HAP-1 (cell line): ENCODE measurements at regions not wholly inside any gene's neighbourhood (a gene's known extent, or its start where the extent isn't known, plus 50 kb on each side); places are given as distances from the start of the nearest gene placed in this dataset.
"Not testable (repeated sequence)": the region's sequence is repeated elsewhere in the genome, so short reads cannot be mapped to it uniquely, and the experiment has no call there.

Source experiments
- DNase-seq, 2 experiments: peaks; one replicate each; pipeline ENCODE4 v3.0.0-alpha.2; 2016 to 2020; ENCODE audit warnings: low spot score in 2 of 2
- H3K27me3 ChIP-seq: fragments of 250-450 bp; sonication (Bioruptor Pico); 2 replicates; pipeline ENCODE4 v1.5.1; 2020; ENCODE audit warnings: low read depth, mild to moderate bottlenecking, moderate library complexity
- H3K36me3 ChIP-seq: fragments of 250-450 bp; sonication (Bioruptor Pico); replicated peaks from 2 replicates; pipeline ENCODE4 v1.5.1; 2020; ENCODE audit warnings: mild to moderate bottlenecking
- H3K4me1 ChIP-seq: fragments of 250-450 bp; sonication (Bioruptor Pico); 2 replicates; pipeline ENCODE4 v1.5.1; 2020; ENCODE audit warnings: mild to moderate bottlenecking
- H3K4me3 ChIP-seq: fragments of 250-450 bp; sonication (Bioruptor Pico); 2 replicates; pipeline ENCODE4 v1.5.1; 2020; ENCODE audit warnings: mild to moderate bottlenecking, moderate library complexity
- H3K9me3 ChIP-seq: fragments of 250-450 bp; sonication (Bioruptor Pico); 2 replicates; pipeline ENCODE4 v1.5.1; 2020; ENCODE audit warnings: mild to moderate bottlenecking, moderate library complexity
- in situ Hi-C: fragments of 300-500 bp; cut with MboI; formaldehyde crosslinking; loops from 3 replicates; pipeline ENCODE4 v1.14.3; 2020; ENCODE audit warnings: low sequenced_read_pairs, inconsistent platforms, mixed read lengths

GRCh38 chr16:65717846-65718245 is 596.0 kb upstream of the CDH11 start:
- H3K36me3 ChIP-seq = no peaks in the 10 kb centered on the region
- no peaks in the 10 kb centered on the region for H3K4me1 ChIP-seq
- no peaks in the 10 kb centered on the region for H3K27me3 ChIP-seq
- H3K9me3 ChIP-seq = no peaks in the 10 kb centered on the region
- DNase-seq = no peak
- H3K4me3 ChIP-seq = no peak overlapping the region
- in situ Hi-C loops = no loop called here

- Histone ChIP-seq H3K4me3 (no peak overlapping the region), H3K9me3 (no peaks in the 10 kb centered on the region), H3K36me3 (no peaks in the 10 kb centered on the region), H3K27me3 (no peaks in the 10 kb centered on the region), H3K4me1 (no peaks in the 10 kb centered on the region)
- in situ Hi-C loops = no loop called here
- DNase-seq = no peak
Observed at GRCh38 chr16:65716737-65717700, 595.2 kb upstream of the CDH11 start.

- H3K27me3 ChIP-seq = no peaks in the 10 kb centered on the region
- H3K4me1 ChIP-seq = no peaks in the 10 kb centered on the region
- no peaks in the 10 kb centered on the region for H3K36me3 ChIP-seq
- no peak for DNase-seq
- no peaks in the 10 kb centered on the region for H3K9me3 ChIP-seq
- H3K4me3 ChIP-seq = no peak overlapping the region
- in situ Hi-C loops = no loop called here
Observed at GRCh38 chr16:65713181-65713808, 591.4 kb upstream of the CDH11 start.

- H3K4me1 ChIP-seq = no peaks in the 10 kb centered on the region
- no peak for DNase-seq
- H3K4me3 ChIP-seq = no peak overlapping the region
- H3K27me3 ChIP-seq = no peaks in the 10 kb centered on the region
- H3K9me3 ChIP-seq = no peaks in the 10 kb centered on the region
- in situ Hi-C loops = no loop called here
- no peaks in the 10 kb centered on the region for H3K36me3 ChIP-seq
Observed at GRCh38 chr16:65710107-65710506, 588.2 kb upstream of the CDH11 start.

- Histone ChIP-seq H3K4me3 (no peak overlapping the region), H3K36me3 (no peaks in the 10 kb centered on the region), H3K9me3 (no peaks in the 10 kb centered on the region), H3K4me1 (no peaks in the 10 kb centered on the region), H3K27me3 (no peaks in the 10 kb centered on the region)
- no peak for DNase-seq
- in situ Hi-C loops = no loop called here
Observed at GRCh38 chr16:65704866-65705265, 583.0 kb upstream of the CDH11 start.

- Histone ChIP-seq H3K27me3 (no peaks in the 10 kb centered on the region), H3K9me3 (no peaks in the 10 kb centered on the region), H3K36me3 (no peaks in the 10 kb centered on the region), H3K4me3 (no peak overlapping the region), H3K4me1 (no peaks in the 10 kb centered on the region)
- DNase-seq = no peak
- in situ Hi-C loops = no loop called here
Observed at GRCh38 chr16:65702707-65703402, 581.0 kb upstream of the CDH11 start.

- in situ Hi-C loops = no loop called here
- Histone ChIP-seq H3K4me3 (no peak overlapping the region), H3K9me3 (no peaks in the 10 kb centered on the region), H3K4me1 (no peaks in the 10 kb centered on the region), H3K36me3 (no peaks in the 10 kb centered on the region), H3K27me3 (no peaks in the 10 kb centered on the region)
- no peak for DNase-seq
Observed at GRCh38 chr16:65700596-65700995, 578.7 kb upstream of the CDH11 start.

GRCh38 chr16:65698791-65699321 is 577.0 kb upstream of the CDH11 start:
- H3K4me1 ChIP-seq = no peaks in the 10 kb centered on the region
- in situ Hi-C loops = no loop called here
- H3K9me3 ChIP-seq = no peaks in the 10 kb centered on the region
- H3K4me3 ChIP-seq = no peak overlapping the region
- no peak for DNase-seq
- H3K27me3 ChIP-seq = no peaks in the 10 kb centered on the region
- H3K36me3 ChIP-seq = no peaks in the 10 kb centered on the region

- H3K36me3 ChIP-seq = no peaks in the 10 kb centered on the region
- H3K4me1 ChIP-seq = no peaks in the 10 kb centered on the region
- no peaks in the 10 kb centered on the region for H3K27me3 ChIP-seq
- in situ Hi-C loops = no loop called here
- no peak for DNase-seq
- no peak overlapping the region for H3K4me3 ChIP-seq
- H3K9me3 ChIP-seq = no peaks in the 10 kb centered on the region
Observed at GRCh38 chr16:65697521-65697920, 575.7 kb upstream of the CDH11 start.

- Histone ChIP-seq H3K27me3 (no peaks in the 10 kb centered on the region), H3K4me3 (no peak overlapping the region), H3K36me3 (no peaks in the 10 kb centered on the region), H3K9me3 (no peaks in the 10 kb centered on the region), H3K4me1 (no peaks in the 10 kb centered on the region)
- no peak for DNase-seq
- in situ Hi-C loops = no loop called here
Observed at GRCh38 chr16:65697065-65697464, 575.2 kb upstream of the CDH11 start.

GRCh38 chr16:65691846-65692245 is 570.0 kb upstream of the CDH11 start:
- DNase-seq, H3K4me3 ChIP-seq, H3K27me3 ChIP-seq, H3K9me3 ChIP-seq, H3K4me1 ChIP-seq, H3K36me3 ChIP-seq, in situ Hi-C loops: not testable (repeated sequence)

- Histone ChIP-seq H3K27me3 (no peaks in the 10 kb centered on the region), H3K36me3 (no peaks in the 10 kb centered on the region), H3K4me3 (no peak overlapping the region), H3K4me1 (no peaks in the 10 kb centered on the region), H3K9me3 (no peaks in the 10 kb centered on the region)
- in situ Hi-C loops = no loop called here
- DNase-seq = no peak
Observed at GRCh38 chr16:65689726-65690125, 567.9 kb upstream of the CDH11 start.

- Histone ChIP-seq H3K4me3 (no peak overlapping the region), H3K27me3 (no peaks in the 10 kb centered on the region), H3K4me1 (no peaks in the 10 kb centered on the region), H3K9me3 (no peaks in the 10 kb centered on the region; the same call in 1 of the 2 replicates), H3K36me3 (no peaks in the 10 kb centered on the region)
- no peak for DNase-seq
- in situ Hi-C loops = no loop called here
Observed at GRCh38 chr16:65688301-65688700, 566.4 kb upstream of the CDH11 start.

- H3K4me3 ChIP-seq = no peak overlapping the region
- no peaks in the 10 kb centered on the region; the same call in 1 of the 2 replicates for H3K9me3 ChIP-seq
- no peaks in the 10 kb centered on the region for H3K27me3 ChIP-seq
- H3K36me3 ChIP-seq = no peaks in the 10 kb centered on the region
- H3K4me1 ChIP-seq = no peaks in the 10 kb centered on the region
- in situ Hi-C loops = no loop called here
- DNase-seq = no peak
Observed at GRCh38 chr16:65684230-65684629, 562.4 kb upstream of the CDH11 start.
